Cardiac fibroblast (primary cell): ENCODE measurements at regions not wholly inside any gene's neighbourhood (a gene's known extent, or its start where the extent isn't known, plus 50 kb on each side); places are given as distances from the start of the nearest gene placed in this dataset.

Experiments used
- DNase-seq, 2 donors: peaks; one replicate each; pipeline versions ENCODE4 v3.0.0 to v3.0.0-alpha.2; 2010; ENCODE audit warnings: low read depth in 2 of 2
- H3K4me3 ChIP-seq, 2 donors: replicated peaks in 1 of 2; 1 replicate in 1 of 2; 2 replicates in 1 of 2; pipeline ENCODE4 v1.5.1; 2011; ENCODE audit warnings: low read depth in 2 of 2, low read length in 2 of 2, mild to moderate bottlenecking in 2 of 2, moderate library complexity in 1 of 2
- TF ChIP-seq, protein P1 (sequence below): IDR thresholded peaks from one replicate; pipeline ENCODE4 v1.5.1; 2011; ENCODE audit warnings: low read depth, mild to moderate bottlenecking, low read length, inconsistent platforms

DNA sequence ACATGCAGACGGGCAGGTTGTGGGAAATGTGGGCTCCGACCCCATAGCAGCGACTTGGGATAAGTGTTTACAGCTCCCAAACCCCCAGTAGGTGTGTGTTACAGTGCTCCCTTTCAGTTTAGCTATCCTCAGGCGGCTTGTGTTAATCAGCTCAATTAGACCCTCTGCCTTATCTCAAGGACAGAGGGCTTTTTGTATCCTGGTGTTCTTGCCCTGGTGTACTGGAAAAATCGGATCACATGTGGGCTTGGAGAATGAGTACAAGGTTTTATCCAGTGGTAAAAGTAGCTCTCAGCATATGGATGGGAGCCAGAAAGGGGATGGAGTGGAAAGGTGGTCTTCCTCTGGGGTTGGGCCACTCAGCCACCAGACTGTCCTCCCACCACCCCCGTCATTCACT lies 264.7 kb upstream of the SYT4 start:
- H3K4me3 ChIP-seq = no peak overlapping the region
- TF ChIP-seq, protein P1, sequence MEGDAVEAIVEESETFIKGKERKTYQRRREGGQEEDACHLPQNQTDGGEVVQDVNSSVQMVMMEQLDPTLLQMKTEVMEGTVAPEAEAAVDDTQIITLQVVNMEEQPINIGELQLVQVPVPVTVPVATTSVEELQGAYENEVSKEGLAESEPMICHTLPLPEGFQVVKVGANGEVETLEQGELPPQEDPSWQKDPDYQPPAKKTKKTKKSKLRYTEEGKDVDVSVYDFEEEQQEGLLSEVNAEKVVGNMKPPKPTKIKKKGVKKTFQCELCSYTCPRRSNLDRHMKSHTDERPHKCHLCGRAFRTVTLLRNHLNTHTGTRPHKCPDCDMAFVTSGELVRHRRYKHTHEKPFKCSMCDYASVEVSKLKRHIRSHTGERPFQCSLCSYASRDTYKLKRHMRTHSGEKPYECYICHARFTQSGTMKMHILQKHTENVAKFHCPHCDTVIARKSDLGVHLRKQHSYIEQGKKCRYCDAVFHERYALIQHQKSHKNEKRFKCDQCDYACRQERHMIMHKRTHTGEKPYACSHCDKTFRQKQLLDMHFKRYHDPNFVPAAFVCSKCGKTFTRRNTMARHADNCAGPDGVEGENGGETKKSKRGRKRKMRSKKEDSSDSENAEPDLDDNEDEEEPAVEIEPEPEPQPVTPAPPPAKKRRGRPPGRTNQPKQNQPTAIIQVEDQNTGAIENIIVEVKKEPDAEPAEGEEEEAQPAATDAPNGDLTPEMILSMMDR = no peak
- no peak for DNase-seq

DNA sequence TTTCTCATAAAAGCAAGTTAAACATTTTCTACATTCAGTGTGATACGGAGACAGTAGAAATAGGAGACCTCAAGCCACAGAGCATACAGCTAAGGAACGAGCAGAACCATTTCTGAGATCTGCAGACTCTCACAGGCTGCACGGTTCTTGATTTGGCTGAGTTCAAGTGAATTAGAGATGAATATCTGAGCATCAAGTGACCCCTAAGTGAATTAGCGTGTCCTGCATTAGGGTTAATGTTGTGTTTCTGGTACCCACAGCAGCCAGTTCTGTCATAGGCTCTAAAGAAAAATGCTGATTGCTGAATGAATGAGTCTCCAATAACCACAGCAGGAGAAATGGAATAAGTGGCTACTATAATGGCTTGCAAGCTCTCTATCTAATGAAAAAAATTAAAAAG lies 265.9 kb upstream of the SYT4 start:
- TF ChIP-seq, protein P1 = no peak
- DNase-seq = no peak
- H3K4me3 ChIP-seq = no peak overlapping the region

DNA sequence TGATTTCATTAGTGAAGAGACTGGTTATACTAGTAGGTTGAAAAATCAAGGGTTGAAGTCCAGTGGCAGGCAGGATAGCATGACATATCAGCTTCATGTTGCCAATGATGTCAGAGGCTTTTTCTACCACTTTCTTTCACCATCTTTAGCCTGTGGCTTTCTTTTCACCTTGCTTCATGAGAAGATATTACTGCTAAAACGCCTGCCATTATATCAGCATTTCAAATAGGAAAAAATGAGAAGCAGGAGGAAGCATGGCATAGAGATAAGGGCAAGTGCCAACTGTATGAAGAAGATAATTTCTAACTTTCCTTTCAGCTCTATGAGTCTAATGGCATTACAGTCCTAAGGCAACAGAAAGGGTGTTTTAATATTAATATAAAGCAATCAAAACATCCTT lies 270.2 kb upstream of the SYT4 start:
- DNase-seq = no peak
- H3K4me3 ChIP-seq = no peak overlapping the region
- TF ChIP-seq, protein P1 = no peak

DNA sequence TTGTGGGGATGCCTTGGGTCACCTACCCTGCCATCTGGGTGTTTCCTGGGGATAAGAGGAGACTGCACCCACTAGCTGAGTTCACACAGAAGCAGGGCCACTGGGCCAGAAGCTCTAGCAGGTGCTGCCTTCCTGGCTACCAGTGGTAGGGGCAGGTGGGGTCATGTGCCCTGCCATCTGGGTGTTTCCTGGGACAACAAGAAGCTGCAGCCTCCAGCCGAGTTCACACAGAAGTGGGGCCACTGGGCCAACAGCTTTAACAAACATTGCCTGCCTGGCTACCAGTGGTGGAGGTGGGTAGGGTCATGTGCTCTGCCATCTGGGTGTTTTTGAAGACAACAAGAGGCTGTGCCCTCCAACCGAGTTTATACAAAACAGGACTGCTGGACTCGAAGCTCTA lies 282.2 kb upstream of the SYT4 start:
- DNase-seq = no peak
- TF ChIP-seq, protein P1 = no peak

DNA sequence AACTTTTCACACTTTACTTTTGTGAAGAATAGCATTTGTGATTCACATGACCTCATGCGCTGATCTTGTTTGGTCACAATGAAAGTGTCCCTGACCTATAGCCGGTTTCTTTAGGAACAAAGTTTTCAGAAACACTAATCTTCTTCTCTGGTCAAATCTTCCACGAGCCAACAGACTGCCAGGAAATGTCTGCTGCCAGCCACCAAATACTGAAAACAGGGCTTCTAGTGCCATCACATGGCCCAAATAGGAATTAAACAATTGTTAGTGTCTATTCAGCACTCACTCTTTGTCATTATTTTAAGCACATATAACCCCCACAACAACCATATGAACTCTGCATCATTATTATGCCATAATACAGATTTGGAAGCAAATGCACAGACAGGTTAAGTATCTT lies 286.5 kb upstream of the SYT4 start:
- TF ChIP-seq, protein P1 = peak; percentile 40
- H3K4me3 ChIP-seq = no peak overlapping the region
- DNase-seq = peak; percentile 59 to 66

More for the DNA sequence above, 282.2 kb upstream of the SYT4 start:
- H3K4me3 ChIP-seq = no peak overlapping the region

DNA sequence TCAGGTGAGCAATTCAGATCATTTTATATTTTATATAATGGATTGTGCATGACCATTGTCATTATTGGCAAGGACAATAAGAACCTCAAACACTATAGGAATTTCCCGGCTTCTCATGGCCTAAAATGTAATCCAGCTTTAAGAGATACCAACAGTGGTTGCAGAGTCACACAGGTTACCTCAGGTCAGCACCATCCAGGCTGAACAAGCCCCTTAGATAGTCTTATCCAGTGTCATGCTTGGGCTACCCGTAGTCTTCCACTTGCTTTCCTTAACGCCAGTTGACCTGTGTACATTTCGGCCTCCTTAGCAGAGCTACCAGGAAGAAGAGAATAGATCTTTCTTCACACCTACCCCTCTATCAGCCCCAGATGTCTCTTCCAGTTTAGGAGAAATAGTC lies 293.3 kb upstream of the SYT4 start:
- TF ChIP-seq, protein P1 = no peak
- no peak for DNase-seq
- H3K4me3 ChIP-seq = no peak overlapping the region

DNA sequence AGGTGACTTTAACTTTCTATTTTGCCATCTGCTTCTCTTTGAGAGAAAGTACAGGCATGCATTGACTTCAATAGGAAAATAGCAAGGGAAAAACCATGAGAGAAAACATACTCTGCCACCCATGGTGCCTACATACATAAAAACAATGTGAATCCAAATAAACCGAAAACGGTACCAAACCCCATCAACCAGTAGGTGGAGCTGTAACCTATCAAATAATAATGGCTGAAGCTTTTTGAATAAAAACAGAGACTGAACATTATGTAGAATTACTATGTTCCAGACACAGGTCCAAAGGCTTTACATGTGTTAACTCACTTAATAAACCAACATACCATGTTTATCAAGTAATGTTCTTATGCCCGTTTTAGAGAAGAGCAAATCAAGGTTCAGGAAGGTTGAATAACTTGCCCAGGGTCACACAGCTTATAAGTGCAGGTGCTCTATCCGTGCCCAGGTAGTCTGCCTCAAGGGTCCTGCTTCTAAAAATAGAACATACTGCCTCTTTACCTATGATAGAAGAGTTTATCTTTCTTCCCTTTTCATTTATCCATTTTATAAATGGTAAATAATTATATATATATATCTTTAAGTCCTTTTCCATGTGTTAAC lies 293.9 kb upstream of the SYT4 start:
- DNase-seq = peak; percentile 66 to 71
- H3K4me3 ChIP-seq = no peak overlapping the region
- TF ChIP-seq, protein P1 = peak; percentile 66
